ENCODE measurements at regions not wholly inside any gene's neighbourhood (a gene's known extent, or its start where the extent isn't known, plus 50 kb on each side); places are given as distances from the start of the nearest gene placed in this dataset.
"Not testable (repeated sequence)": the region's sequence is repeated elsewhere in the genome, so short reads cannot be mapped to it uniquely, and the experiment has no call there.

- TF ChIP-seq, protein P1, sequence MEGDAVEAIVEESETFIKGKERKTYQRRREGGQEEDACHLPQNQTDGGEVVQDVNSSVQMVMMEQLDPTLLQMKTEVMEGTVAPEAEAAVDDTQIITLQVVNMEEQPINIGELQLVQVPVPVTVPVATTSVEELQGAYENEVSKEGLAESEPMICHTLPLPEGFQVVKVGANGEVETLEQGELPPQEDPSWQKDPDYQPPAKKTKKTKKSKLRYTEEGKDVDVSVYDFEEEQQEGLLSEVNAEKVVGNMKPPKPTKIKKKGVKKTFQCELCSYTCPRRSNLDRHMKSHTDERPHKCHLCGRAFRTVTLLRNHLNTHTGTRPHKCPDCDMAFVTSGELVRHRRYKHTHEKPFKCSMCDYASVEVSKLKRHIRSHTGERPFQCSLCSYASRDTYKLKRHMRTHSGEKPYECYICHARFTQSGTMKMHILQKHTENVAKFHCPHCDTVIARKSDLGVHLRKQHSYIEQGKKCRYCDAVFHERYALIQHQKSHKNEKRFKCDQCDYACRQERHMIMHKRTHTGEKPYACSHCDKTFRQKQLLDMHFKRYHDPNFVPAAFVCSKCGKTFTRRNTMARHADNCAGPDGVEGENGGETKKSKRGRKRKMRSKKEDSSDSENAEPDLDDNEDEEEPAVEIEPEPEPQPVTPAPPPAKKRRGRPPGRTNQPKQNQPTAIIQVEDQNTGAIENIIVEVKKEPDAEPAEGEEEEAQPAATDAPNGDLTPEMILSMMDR (IDR thresholded peaks at IDR 0.05; ENCODE audit: low read depth, low read length), result no peak
- in situ Hi-C loops (cut with HindIII; ENCODE audit: low sequenced_read_pairs), result no loop called here
- DNase-seq (ENCODE audit: low read depth, low spot score), result no peak
- H3K4me3 ChIP-seq (ENCODE audit: low read depth, low read length), result no peak overlapping the region
Observed at GRCh38 chr2:114123925-114124324, 234.0 kb downstream of the ACTR3 start.

DNA sequence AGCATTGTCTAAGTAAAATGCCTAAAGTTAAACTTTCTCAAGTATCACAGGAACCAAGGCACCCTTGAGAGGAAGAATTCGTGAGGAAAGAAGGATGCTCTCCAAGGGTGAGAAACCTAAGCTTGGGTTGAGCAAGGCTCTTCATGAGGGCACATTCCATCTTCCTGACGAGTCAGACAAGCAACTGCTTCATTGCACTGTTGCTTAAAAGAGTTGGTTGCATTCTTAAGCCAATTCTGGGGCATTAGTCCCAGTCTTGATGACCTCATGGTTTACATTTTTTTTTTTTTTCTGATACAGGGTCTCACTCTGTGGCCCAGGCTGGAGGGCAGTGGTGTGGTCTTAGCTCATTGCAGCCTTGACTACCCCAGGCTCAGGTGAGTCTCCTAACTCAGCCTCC, 237.5 kb downstream of the ACTR3 start:
- in situ Hi-C loops (cut with HindIII; ENCODE audit: low sequenced_read_pairs), result no loop called here
- DNase-seq (ENCODE audit: low read depth, low spot score), result no peak
- no peak overlapping the region for H3K4me3 ChIP-seq (ENCODE audit: low read depth, low read length)
- TF ChIP-seq, protein P1 (IDR thresholded peaks at IDR 0.05; ENCODE audit: low read depth, low read length), result no peak

DNA sequence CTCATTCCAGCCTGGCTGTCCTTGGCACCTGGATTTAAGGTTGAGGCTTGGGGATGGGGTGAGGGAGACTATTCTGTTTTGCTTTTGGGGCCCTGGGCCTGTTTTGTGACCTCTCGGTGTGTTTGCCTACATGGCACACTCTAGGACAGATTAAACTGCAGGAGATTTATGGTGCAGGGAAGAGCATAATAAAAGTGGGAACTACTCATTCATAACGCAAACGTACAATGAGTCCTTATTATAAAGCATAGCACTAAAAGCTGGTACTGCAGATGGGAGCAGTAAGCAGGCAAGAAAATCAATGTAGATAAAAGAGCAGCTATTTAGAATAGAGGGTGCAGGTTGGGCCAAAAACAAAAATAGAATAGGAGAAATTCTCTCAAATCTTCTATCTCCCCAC, 238.4 kb downstream of the ACTR3 start:
- H3K4me3 ChIP-seq (ENCODE audit: low read depth, low read length), result no peak overlapping the region
- TF ChIP-seq, protein P1 (IDR thresholded peaks at IDR 0.05; ENCODE audit: low read depth, low read length), result no peak
- no peak for DNase-seq (ENCODE audit: low read depth, low spot score)
- in situ Hi-C loops (cut with HindIII; ENCODE audit: low sequenced_read_pairs), result no loop called here

GRCh38 chr2:114128725-114129124, 238.8 kb downstream of the ACTR3 start:
- no peak overlapping the region for H3K4me3 ChIP-seq (ENCODE audit: low read depth, low read length)
- in situ Hi-C loops (cut with HindIII; ENCODE audit: low sequenced_read_pairs), result no loop called here
- TF ChIP-seq, protein P1 (IDR thresholded peaks at IDR 0.05; ENCODE audit: low read depth, low read length), result no peak
- DNase-seq (ENCODE audit: low read depth, low spot score), result no peak

DNA sequence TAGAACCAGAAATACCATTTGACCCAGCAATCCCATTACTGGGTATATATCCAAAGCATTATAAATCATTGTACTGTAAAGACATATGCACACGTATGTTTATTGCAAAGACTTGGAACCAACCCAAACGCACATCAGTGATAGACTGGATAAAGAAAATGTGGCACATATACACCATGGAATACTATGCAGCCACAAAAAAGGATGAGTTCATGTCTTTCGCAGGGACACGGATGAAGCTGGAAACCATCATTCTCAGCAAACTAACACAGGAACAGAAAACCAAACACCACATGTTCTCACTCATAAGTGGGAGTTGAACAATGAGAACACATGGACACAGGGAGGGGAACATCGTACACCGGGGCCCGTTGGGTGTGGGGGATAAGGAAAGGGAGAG, 242.2 kb downstream of the ACTR3 start:
- DNase-seq (ENCODE audit: low read depth, low spot score); H3K4me3 ChIP-seq (ENCODE audit: low read depth, low read length); in situ Hi-C loops (cut with HindIII; ENCODE audit: low sequenced_read_pairs): not testable (repeated sequence)

- DNase-seq (ENCODE audit: low read depth, low spot score), result no peak
- TF ChIP-seq, protein P1 (IDR thresholded peaks at IDR 0.05; ENCODE audit: low read depth, low read length), result no peak
- in situ Hi-C loops (cut with HindIII; ENCODE audit: low sequenced_read_pairs), result no loop called here
- no peak overlapping the region for H3K4me3 ChIP-seq (ENCODE audit: low read depth, low read length)
Observed at GRCh38 chr2:114134146-114134545, 244.3 kb downstream of the ACTR3 start.

DNA sequence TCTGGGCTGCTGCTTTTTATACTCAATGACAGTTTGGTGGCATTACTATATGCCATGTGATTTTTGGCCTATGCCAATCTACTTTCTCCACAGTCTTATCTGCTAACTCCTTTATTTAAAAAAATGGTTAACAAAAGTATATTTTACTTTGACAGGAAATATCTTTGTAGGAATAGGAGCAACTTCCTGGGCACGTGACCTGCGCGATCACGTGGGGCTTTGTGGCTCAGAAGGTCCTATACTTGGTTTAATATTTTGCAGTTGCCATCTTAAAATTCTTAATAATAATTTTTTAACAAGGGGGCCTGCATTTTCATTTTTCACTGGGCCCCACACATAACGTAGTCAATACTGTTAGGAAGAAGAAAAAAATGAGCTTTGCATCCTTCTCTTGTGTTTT, 249.7 kb downstream of the ACTR3 start:
- in situ Hi-C loops (cut with HindIII; ENCODE audit: low sequenced_read_pairs), result no loop called here
- no peak overlapping the region for H3K4me3 ChIP-seq (ENCODE audit: low read depth, low read length)
- TF ChIP-seq, protein P1 (IDR thresholded peaks at IDR 0.05; ENCODE audit: low read depth, low read length), result no peak
- DNase-seq (ENCODE audit: low read depth, low spot score), result no peak

Measured in astrocyte of the spinal cord (primary cell).